ENCODE measurements at regions not wholly inside any gene's neighbourhood (a gene's known extent, or its start where the extent isn't known, plus 50 kb on each side); places are given as distances from the start of the nearest gene placed in this dataset.

GRCh38 chr6:90375681-90376439 is 79.2 kb upstream of the BACH2 start:
- DNase-seq: no peak
- no peaks in the 10 kb centered on the region for H3K9me3 ChIP-seq
- peak overlapping the region in 1 of 2 experiments; percentile 54; a peak in 2 of 4 replicates for H3K27ac ChIP-seq (ENCODE audit: low read depth in 2 of 2, low read length in 1 of 2)
- WGBS (ENCODE audit: low lambda C conversion rate): 62% methylated on average over 8 of the region's 9 CpGs
- H3K4me2 ChIP-seq: peak overlapping the region; percentile 49
- peaks cover 0 to 2% of the 10 kb centered on the region in 2 experiments; a peak in 1 of 4 replicates for H3K4me1 ChIP-seq (ENCODE audit: control insufficient read depth in 1 of 2, insufficient read depth in 2 of 2, low read depth in 1 of 2, low read length in 1 of 2)
- no peak overlapping the region for H3K4me3 ChIP-seq (ENCODE audit: low read depth in 2 of 2, low read length in 1 of 2)
- no peaks in the 10 kb centered on the region for H3F3A ChIP-seq (replicated peaks; ENCODE audit: insufficient read depth)
- H3K79me2 ChIP-seq (ENCODE audit: insufficient read depth): no peaks in the 10 kb centered on the region
- TF ChIP-seq, protein P1, sequence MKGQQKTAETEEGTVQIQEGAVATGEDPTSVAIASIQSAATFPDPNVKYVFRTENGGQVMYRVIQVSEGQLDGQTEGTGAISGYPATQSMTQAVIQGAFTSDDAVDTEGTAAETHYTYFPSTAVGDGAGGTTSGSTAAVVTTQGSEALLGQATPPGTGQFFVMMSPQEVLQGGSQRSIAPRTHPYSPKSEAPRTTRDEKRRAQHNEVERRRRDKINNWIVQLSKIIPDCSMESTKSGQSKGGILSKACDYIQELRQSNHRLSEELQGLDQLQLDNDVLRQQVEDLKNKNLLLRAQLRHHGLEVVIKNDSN (IDR thresholded peaks at IDR 0.05; ENCODE audit: borderline replicate concordance, low read depth): no peak
- TF ChIP-seq GATA2 (CRISPR knock-in tag; IDR thresholded peaks at IDR 0.05) (no peak), RFX5 (IDR thresholded peaks at IDR 0.05; ENCODE audit: low read length) (no peak), YY1 (IDR thresholded peaks at IDR 0.05; ENCODE audit: low read depth) (no peak), ZBTB33 (IDR thresholded peaks at IDR 0.05; ENCODE audit: borderline replicate concordance, low read depth) (no peak), RXRA (IDR thresholded peaks at IDR 0.05; ENCODE audit: borderline replicate concordance, low read depth) (0 out of 2 replicates have a peak, but pooled peaks have one; percentile 21), NRF1 (IDR thresholded peaks at IDR 0.05; ENCODE audit: low read depth, low read length) (no peak), NFIC (IDR thresholded peaks at IDR 0.05; ENCODE audit: borderline replicate concordance) (peak; percentile 27; the same call in 1 of the 2 replicates), TCF12 (IDR thresholded peaks at IDR 0.05) (peak; percentile 34; the same call in 1 of the 2 replicates), RCOR1 (IDR thresholded peaks at IDR 0.05; ENCODE audit: low read length) (no peak), FOSL2 (IDR thresholded peaks at IDR 0.05; ENCODE audit: borderline replicate concordance, low read depth) (peak; percentile 60)
- TF ChIP-seq, protein P2, sequence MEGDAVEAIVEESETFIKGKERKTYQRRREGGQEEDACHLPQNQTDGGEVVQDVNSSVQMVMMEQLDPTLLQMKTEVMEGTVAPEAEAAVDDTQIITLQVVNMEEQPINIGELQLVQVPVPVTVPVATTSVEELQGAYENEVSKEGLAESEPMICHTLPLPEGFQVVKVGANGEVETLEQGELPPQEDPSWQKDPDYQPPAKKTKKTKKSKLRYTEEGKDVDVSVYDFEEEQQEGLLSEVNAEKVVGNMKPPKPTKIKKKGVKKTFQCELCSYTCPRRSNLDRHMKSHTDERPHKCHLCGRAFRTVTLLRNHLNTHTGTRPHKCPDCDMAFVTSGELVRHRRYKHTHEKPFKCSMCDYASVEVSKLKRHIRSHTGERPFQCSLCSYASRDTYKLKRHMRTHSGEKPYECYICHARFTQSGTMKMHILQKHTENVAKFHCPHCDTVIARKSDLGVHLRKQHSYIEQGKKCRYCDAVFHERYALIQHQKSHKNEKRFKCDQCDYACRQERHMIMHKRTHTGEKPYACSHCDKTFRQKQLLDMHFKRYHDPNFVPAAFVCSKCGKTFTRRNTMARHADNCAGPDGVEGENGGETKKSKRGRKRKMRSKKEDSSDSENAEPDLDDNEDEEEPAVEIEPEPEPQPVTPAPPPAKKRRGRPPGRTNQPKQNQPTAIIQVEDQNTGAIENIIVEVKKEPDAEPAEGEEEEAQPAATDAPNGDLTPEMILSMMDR (IDR thresholded peaks at IDR 0.05): no peak
- ChIA-PET CTCF (interaction anchor here (1.1 kb wide), 1 partner anchor 405 kb away, joined by 3 read pairs; no protein-coding TSS in a partner anchor), POLR2A (interaction anchor here (1.3 kb wide), 1 partner anchor 10 kb away, joined by 3 read pairs; no protein-coding TSS in a partner anchor)
- no peak overlapping the region for H3K9ac ChIP-seq
- no peaks in the 10 kb centered on the region for H3K9me2 ChIP-seq
- peak overlapping the region; percentile 41; the same call in 1 of the 2 replicates for H2AFZ ChIP-seq (ENCODE audit: low read depth)
- H3K27me3 ChIP-seq (ENCODE audit: insufficient read depth): no peaks in the 10 kb centered on the region
- no peaks in the 10 kb centered on the region for H3K36me3 ChIP-seq (replicated peaks in 1 of 2; ENCODE audit: control insufficient read depth in 1 of 2, insufficient read depth in 2 of 2, low read length in 1 of 2)
- no peaks in the 10 kb centered on the region for H4K20me1 ChIP-seq (ENCODE audit: insufficient read depth)
